ENCODE measurements at regions not wholly inside any gene's neighbourhood (a gene's known extent, or its start where the extent isn't known, plus 50 kb on each side); places are given as distances from the start of the nearest gene placed in this dataset.

GRCh38 chr20:43284486-43284885 lies 94.8 kb upstream of the PTPRT start:
- no peak for TF ChIP-seq EZH2 (IDR thresholded peaks at IDR 0.05; ENCODE audit: insufficient read depth, poor library complexity, severe bottlenecking)
- no peak for TF ChIP-seq EZH2phosphoT487 (IDR thresholded peaks at IDR 0.05; ENCODE audit: insufficient read depth, low read depth)

Measured in GM23248 (cell line).